Tibial nerve (tissue), 3 donors: ENCODE measurements at regions not wholly inside any gene's neighbourhood (a gene's known extent, or its start where the extent isn't known, plus 50 kb on each side); places are given as distances from the start of the nearest gene placed in this dataset.

Experiments used
- POLR2A ChIP-seq, 2 donors: fragments of 450-650 bp; IDR thresholded peaks; one replicate each; pipeline ENCODE4 v1.6.1; 2017; ENCODE audit warnings: antibody characterized with exemption in 2 of 2, mild to moderate bottlenecking in 2 of 2, moderate library complexity in 2 of 2
- TF ChIP-seq, protein P1 (sequence below), 5 experiments: fragments of 200-600 bp in 3 of 5; fragments of 450-650 bp in 2 of 5; sonication (generic) in 3 of 5; IDR thresholded peaks; one replicate each; pipeline ENCODE4 v1.5.1; 2016 to 2019; ENCODE audit warnings: antibody characterized with exemption in 5 of 5, mild to moderate bottlenecking in 3 of 5, moderate library complexity in 2 of 5

DNA sequence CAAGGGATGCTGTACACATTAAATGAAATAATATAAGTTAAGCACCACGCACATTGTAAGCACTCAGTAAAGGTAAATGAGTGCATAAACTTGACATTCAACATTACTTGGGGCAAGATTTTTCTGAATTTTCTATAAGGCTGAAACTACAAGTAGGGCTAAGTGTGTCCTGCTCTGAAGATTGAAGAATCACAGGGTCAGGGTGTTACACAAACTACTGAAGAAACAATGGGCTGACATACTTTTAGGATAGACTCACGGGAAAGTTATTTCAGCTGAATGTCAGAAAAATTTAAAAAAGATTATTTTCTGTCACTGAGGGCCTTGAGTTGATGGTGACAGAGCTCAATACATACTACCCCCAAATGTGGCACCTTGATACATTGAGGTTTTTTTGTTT is 644.2 kb upstream of the PLXNA2 start:
- TF ChIP-seq, protein P1, sequence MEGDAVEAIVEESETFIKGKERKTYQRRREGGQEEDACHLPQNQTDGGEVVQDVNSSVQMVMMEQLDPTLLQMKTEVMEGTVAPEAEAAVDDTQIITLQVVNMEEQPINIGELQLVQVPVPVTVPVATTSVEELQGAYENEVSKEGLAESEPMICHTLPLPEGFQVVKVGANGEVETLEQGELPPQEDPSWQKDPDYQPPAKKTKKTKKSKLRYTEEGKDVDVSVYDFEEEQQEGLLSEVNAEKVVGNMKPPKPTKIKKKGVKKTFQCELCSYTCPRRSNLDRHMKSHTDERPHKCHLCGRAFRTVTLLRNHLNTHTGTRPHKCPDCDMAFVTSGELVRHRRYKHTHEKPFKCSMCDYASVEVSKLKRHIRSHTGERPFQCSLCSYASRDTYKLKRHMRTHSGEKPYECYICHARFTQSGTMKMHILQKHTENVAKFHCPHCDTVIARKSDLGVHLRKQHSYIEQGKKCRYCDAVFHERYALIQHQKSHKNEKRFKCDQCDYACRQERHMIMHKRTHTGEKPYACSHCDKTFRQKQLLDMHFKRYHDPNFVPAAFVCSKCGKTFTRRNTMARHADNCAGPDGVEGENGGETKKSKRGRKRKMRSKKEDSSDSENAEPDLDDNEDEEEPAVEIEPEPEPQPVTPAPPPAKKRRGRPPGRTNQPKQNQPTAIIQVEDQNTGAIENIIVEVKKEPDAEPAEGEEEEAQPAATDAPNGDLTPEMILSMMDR (IDR thresholded peaks at IDR 0.05) = no peak
- TF ChIP-seq POLR2A (IDR thresholded peaks at IDR 0.05) = no peak
